GM19324 (cell line): ENCODE measurements at regions not wholly inside any gene's neighbourhood (a gene's known extent, or its start where the extent isn't known, plus 50 kb on each side); places are given as distances from the start of the nearest gene placed in this dataset.

Experiments
- ATAC-seq: cut with Tn5 transposase; IDR thresholded peaks from one replicate; pipeline ENCODE4 v1.9.1; 2021; ENCODE audit warnings: mild to moderate bottlenecking, moderate library complexity; ENCODE audit not compliant: unreplicated experiment, low FRiP score

DNA sequence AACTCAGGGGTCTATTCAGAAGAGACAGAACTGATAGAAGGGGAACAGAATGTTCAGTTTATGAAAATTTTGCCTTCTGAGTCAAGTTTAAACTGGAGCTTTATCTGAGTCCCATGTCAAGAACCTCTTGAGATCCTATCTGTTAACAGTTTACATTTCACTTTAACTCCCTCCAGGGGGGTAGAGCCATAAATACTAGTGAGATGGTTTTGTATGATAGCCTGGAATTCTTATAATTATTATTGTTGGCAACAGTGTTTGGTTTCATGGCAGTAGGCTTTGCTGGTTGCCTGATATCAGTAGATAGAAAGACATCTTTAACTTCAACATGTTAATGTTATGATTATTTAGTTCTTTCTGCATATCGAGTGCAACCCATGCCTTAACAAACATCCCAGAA is 498.5 kb downstream of the INSC start:
- ATAC-seq: no peak

DNA sequence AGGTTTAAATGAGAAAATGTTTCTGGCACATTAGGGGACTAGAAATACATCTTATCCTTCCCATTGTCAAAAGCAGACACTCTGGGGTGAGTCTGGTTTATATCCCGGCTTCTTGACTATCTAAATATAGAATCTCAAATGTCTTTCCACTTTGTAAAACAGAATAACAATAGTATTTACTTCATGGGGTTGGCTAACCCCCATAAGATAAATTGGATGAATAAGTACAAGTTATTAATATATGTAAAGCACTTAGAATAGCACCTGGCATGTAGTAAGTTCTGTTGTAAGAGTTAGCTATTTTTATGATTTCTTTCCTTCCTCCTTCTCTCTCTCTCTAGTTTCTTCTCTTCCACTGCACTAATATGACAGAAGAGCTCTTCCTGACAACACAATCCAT is 499.1 kb downstream of the INSC start:
- ATAC-seq: no peak

- ATAC-seq: no peak
These were observed 500.8 kb downstream of the INSC start for GRCh38 chr11:15615398-15616096.

DNA sequence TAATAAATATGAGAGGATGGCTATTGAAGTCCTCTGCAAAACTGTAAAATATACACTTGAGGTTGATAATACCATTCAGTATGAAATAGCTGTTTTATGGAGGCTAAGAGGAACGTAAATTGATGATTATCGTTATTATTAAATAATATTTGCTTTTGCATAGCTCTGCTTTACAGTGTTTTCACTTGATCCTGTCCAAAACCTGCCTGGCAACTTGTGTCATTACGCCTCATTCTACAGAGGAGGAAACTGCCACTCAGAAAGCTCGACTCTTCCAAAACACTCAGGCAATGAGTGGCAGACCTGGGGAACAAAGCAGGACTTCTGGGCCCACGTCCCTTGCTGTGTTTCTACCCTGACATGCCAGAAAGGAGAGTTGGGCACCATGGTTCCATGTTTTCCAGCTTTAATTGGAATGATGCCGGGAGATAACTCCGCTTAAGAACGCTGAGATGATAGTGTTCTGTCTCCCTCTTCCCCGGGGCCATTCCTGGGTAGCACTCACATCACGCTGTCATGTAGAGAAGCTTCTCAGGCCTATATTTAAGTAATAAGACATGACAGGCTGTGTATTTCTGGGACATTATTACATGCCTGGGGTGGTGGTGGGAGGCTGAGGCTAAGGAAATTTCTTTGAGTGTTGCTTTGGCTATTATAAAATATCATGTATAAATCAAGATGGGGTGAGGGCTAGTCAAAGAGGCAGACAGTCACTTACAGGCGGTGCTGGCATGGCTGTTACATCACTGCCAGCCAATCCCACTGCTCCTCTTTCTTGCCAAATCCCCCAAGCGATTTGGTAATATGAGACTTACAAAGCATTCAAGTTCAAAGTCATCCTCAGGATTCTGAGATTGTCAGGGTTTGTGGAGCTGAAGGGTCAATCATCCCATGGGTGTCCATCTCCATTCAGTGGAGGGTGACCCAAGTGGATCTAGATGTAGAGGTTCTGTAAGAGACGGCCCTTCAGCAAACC is 501.7 kb downstream of the INSC start:
- no peak for ATAC-seq

DNA sequence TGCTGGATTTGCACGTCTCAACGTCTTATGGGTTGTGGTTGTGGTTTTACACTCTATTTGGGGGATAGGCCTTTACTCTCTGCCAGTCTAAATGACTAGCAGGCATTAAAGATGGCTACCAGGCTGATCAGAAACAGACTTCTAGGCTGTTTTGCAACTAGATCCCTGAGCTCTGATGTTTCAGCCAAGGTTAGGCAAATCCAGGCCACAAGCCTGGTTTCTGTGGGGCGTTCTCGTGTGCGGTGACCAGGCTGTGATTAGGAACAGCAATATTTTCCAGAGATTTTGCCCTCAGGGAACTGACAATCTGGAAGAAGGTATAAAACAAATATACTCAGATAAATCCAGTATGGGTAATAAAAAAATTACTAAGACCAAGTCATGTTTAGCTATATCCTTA is 502.4 kb downstream of the INSC start:
- ATAC-seq: no peak

DNA sequence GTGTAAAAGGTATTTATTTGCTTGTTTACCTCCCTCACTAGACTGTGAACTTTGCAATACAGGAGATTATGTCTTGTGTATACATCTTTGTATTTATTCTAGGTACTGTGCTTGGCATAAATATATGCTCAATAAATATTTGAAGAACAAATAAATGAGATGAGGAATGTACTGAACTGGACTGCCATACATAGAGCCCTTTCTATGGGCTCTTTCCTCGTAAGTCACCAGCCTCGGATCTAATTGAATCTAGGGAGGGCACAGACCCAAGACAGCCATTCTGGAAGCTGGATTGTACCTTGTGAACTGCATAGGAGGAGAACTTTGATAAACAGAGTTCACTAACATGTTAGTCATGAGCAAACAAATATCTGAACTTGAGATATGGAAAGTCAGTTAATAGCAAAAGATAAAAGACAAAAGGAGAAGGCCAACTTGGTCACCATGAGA is 503.9 kb downstream of the INSC start:
- ATAC-seq: no peak

DNA sequence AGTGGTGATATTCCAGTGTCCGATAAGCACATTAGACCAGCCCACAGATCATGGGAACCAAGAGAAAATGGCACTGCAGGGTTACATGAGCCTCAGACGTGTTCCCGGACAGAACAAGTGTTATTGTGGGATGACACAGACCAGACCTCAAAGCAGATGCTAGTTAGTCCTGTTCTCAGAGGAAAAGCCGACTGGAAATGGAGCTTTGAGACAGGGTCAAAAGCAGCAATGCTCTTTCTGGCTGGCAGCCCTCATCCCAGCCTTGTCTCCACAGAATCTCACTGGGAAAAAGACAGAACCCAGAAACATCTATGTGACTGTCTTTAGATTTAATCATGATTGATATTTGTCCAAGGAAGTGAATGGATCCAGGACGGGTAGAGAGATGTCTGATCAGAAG is 506.8 kb downstream of the INSC start:
- no peak for ATAC-seq

GRCh38 chr11:15622231-15622890 is 507.6 kb downstream of the INSC start:
- no peak for ATAC-seq

DNA sequence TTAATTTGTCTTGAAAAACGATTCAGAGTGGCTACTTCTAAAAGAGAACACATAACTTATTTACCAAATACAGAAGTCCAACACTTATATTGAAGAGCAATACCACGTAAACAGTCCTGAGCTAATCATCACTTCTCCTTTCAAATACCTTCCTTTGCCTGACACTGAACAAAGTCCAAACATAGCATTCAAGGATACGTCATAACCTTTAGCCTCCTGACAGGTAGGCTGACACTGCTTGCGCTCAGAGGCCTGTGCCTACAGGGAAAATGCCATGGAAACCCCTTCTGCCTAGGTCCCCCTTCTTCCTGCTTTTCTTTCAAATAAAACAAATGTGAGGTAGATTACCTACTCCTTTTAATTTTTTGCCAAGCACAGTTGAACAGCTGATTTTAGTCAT is 510.0 kb downstream of the INSC start:
- ATAC-seq: no peak

GRCh38 chr11:15625691-15626090 is 511.0 kb downstream of the INSC start:
- no peak for ATAC-seq

GRCh38 chr11:15627560-15627959 is 512.8 kb downstream of the INSC start:
- ATAC-seq: no peak

DNA sequence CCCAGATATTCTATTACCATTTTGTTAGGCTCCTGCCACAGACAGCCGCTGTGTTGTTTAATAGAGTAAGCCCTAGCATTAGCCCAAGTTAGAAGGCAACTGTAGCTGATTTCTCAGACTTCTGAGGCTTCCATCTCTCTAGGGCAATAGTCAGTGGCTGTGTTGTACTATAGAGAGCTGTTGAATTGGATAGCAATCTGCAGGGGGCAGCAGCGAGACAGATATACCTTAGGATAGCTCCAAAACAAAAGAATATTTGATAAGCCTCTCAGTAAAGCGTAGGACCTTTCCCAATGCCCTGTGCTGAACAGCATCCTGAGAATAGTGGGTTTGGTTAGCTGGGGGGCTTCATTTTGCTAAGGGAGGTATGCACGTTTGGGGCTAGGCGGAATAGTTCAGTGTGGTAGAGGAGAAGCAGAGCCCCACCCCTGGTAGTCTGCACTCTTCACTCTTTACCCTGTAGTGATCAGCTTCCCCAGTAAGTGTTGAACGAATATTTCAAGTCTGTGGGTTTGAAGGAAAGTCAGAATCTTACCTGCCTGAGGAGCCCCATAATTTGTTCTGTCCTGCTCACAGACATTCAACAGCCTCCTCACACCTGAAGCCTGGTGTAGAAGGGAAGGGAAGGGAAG is 515.1 kb downstream of the INSC start:
- peak; percentile 52 for ATAC-seq

GRCh38 chr11:15630896-15631295 is 516.2 kb downstream of the INSC start:
- no peak for ATAC-seq

GRCh38 chr11:15635521-15635920 is 520.8 kb downstream of the INSC start:
- no peak for ATAC-seq

GRCh38 chr11:15636521-15637089 is 521.9 kb downstream of the INSC start:
- ATAC-seq: no peak

- ATAC-seq: no peak
These were observed 523.7 kb downstream of the INSC start for GRCh38 chr11:15638386-15638787.

GRCh38 chr11:15640318-15640717 is 525.6 kb downstream of the INSC start:
- ATAC-seq: no peak

GRCh38 chr11:15641271-15642045 is 526.7 kb downstream of the INSC start:
- peak; percentile 79 for ATAC-seq

DNA sequence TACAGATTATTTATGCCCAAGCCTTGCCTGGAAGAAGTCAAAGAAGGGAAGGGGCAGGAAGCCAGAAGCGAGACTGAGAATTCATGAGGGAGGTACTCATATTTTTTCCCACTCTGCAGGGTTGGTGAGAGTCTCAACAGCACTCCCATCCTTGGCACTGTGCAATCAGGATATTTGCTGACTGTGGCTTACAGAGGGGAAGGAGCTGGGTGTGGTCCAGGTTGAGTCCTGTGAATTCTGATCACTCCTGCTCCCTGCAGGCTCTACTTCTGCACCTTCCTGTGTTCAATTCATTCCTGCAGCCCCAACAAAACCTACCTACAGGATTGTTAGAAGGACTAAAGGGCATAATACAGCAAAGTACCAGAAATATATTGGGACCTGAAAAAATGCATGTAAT is 530.5 kb downstream of the INSC start:
- ATAC-seq: no peak
